Fibroblast of lung (primary cell): ENCODE measurements at regions not wholly inside any gene's neighbourhood (a gene's known extent, or its start where the extent isn't known, plus 50 kb on each side); places are given as distances from the start of the nearest gene placed in this dataset.
A peak's percentile ranks its signal among the peaks of the same experiment; 100 is the strongest.

Experiments
- DNase-seq, 2 donors: peaks; one replicate each; pipeline versions ENCODE4 v3.0.0 to v3.0.0-alpha.2; 2010; ENCODE audit warnings: low read depth in 2 of 2
- H2AFZ ChIP-seq: 2 replicates; pipeline ENCODE4 v1.5.1; 2012; ENCODE audit warnings: low read length, control low read depth, inconsistent platforms
- H3K27ac ChIP-seq: 2 replicates; pipeline ENCODE4 v1.5.1; 2011; ENCODE audit warnings: low read length, control low read depth; ENCODE audit not compliant: insufficient read depth
- H3K27me3 ChIP-seq: 2 replicates; pipeline ENCODE4 v1.5.1; 2011; ENCODE audit warnings: mild to moderate bottlenecking, low read length; ENCODE audit not compliant: control insufficient read depth, insufficient read depth
- H3K36me3 ChIP-seq: 2 replicates; pipeline ENCODE4 v1.5.1; 2011; ENCODE audit warnings: low read length; ENCODE audit not compliant: control insufficient read depth, insufficient read depth
- H3K4me1 ChIP-seq: 2 replicates; pipeline ENCODE4 v1.5.1; 2011; ENCODE audit warnings: low read length; ENCODE audit not compliant: control insufficient read depth, insufficient read depth; ENCODE audit errors: extremely low read depth
- H3K4me2 ChIP-seq: 2 replicates; pipeline ENCODE4 v1.5.1; 2011; ENCODE audit warnings: low read length, control low read depth; ENCODE audit not compliant: insufficient read depth; ENCODE audit errors: extremely low read depth
- H3K4me3 ChIP-seq, 4 experiments: fragments of 200-600 bp in 1 of 4; sonication (generic) in 1 of 4; replicated peaks in 1 of 4; 2 replicates each; pipeline ENCODE4 v1.5.1; 2011 to 2016; ENCODE audit warnings: low read length in 4 of 4, low read depth in 3 of 4, mild to moderate bottlenecking in 3 of 4, control low read depth in 2 of 4, inconsistent platforms in 1 of 4, mixed read lengths in 1 of 4; ENCODE audit not compliant: insufficient read depth in 1 of 4; ENCODE audit errors: control extremely low read depth in 1 of 4
- H3K79me2 ChIP-seq: 2 replicates; pipeline ENCODE4 v1.5.1; 2012; ENCODE audit warnings: mild to moderate bottlenecking, low read length, inconsistent platforms; ENCODE audit not compliant: control insufficient read depth, insufficient read depth
- H3K9ac ChIP-seq: 2 replicates; pipeline ENCODE4 v1.5.1; 2011; ENCODE audit warnings: mild to moderate bottlenecking, low read length, control low read depth; ENCODE audit not compliant: insufficient read depth
- H3K9me3 ChIP-seq: 2 replicates; pipeline ENCODE4 v1.5.1; 2012; ENCODE audit warnings: low read depth, low read length; ENCODE audit not compliant: control insufficient read depth, insufficient read depth
- H4K20me1 ChIP-seq: 2 replicates; pipeline ENCODE4 v1.5.1; 2011; ENCODE audit warnings: low read length; ENCODE audit not compliant: control insufficient read depth, insufficient read depth; ENCODE audit errors: extremely low read depth
- EZH2 ChIP-seq: IDR thresholded peaks from 2 replicates; pipeline ENCODE4 v1.5.1; 2012; ENCODE audit warnings: low read length, control low read depth, mild to moderate bottlenecking; ENCODE audit errors: missing control alignments
- TF ChIP-seq, protein P1 (sequence below), 2 donors: IDR thresholded peaks in 1 of 2; conservative IDR thresholded peaks in 1 of 2; 1 replicate in 1 of 2; 2 replicates in 1 of 2; pipeline ENCODE4 v1.5.1; 2011 to 2012; ENCODE audit warnings: low read length in 2 of 2, control low read depth in 1 of 2, inconsistent platforms in 1 of 2, low read depth in 1 of 2, mild to moderate bottlenecking in 1 of 2

DNA sequence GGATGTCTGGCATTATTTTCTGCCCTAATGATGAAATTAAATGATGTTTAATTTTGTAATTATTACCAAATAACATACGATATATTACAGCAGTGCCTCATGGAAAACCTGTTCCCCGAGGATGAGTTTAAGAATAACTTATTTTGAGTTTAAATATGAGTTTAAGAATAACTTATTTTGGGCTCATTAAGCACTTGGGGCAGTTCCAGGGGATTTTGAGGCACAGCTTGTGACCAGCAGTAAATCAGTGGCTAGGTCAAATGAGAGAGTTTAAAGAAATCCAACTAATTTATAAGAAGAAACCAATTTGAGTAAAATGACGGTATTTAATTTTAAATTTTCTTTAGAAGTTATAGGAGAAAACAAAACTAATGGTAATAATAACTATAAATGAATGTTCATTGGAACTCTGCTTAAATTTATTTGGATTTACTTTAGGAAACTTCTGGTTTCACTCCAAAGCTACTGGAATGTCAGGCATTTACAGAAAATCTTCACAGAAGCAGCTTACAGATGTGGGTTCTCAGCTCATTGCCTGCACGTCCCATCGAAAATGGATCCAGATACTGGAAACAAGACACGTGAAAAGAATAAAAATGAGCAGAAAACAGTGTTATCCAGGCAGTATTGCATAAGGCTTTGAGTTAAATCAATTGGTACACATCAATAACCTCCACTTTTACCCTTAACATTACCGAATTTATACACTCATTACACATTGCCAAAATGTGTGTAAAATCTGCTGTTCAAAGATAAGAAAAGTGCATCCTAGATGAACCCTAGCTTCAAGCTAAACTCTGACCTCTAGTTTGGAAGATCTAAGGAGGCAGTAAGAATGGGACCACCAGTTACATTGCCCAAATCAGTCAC is 784.5 kb upstream of the IGFBP3 start:
- Histone ChIP-seq H3K36me3 (no peaks in the 10 kb centered on the region), H3K4me1 (peaks cover 5% of the 10 kb centered on the region), H2AFZ (peak overlapping the region; percentile 29), H3K27ac (no peak overlapping the region), H3K4me2 (peak overlapping the region; percentile 66), H3K9me3 (no peaks in the 10 kb centered on the region), H3K79me2 (no peaks in the 10 kb centered on the region), H3K9ac (no peak overlapping the region), H3K27me3 (no peaks in the 10 kb centered on the region), H3K4me3 (no peak overlapping the region), H4K20me1 (no peaks in the 10 kb centered on the region)
- peak; percentile 32 to 68 for DNase-seq
- no peak for TF ChIP-seq EZH2
- TF ChIP-seq, protein P1, sequence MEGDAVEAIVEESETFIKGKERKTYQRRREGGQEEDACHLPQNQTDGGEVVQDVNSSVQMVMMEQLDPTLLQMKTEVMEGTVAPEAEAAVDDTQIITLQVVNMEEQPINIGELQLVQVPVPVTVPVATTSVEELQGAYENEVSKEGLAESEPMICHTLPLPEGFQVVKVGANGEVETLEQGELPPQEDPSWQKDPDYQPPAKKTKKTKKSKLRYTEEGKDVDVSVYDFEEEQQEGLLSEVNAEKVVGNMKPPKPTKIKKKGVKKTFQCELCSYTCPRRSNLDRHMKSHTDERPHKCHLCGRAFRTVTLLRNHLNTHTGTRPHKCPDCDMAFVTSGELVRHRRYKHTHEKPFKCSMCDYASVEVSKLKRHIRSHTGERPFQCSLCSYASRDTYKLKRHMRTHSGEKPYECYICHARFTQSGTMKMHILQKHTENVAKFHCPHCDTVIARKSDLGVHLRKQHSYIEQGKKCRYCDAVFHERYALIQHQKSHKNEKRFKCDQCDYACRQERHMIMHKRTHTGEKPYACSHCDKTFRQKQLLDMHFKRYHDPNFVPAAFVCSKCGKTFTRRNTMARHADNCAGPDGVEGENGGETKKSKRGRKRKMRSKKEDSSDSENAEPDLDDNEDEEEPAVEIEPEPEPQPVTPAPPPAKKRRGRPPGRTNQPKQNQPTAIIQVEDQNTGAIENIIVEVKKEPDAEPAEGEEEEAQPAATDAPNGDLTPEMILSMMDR (conservative IDR thresholded peaks at IDR 0.05 in 1 of 2, IDR thresholded peaks at IDR 0.05 in 1 of 2; ENCODE audit: low read depth in 1 of 2, low read length in 2 of 2): no peak

DNA sequence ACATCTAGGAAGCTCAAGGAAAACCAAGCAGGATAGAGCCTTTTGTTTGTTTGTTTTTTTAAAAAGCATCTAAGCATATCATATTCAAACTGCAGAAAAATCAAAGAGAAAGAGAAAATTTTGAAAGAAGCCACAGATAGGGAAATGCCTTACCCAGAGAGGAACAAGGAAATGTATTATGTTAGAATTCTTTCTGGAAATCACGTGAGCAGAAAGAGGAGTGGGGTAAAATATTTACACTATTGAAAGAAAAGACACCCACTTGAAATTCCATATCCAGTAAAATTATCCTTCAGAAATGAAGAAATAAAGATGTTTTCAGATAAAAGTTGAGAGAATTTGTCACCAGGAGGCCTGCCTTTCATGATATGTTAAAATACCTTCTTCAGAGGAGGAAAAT is 775.7 kb upstream of the IGFBP3 start:
- Histone ChIP-seq H3K79me2 (no peaks in the 10 kb centered on the region), H3K27ac (no peak overlapping the region), H3K4me3 (no peak overlapping the region), H3K27me3 (no peaks in the 10 kb centered on the region), H3K9me3 (no peaks in the 10 kb centered on the region), H3K4me1 (no peaks in the 10 kb centered on the region), H3K9ac (no peak overlapping the region), H3K4me2 (no peak overlapping the region), H2AFZ (no peak overlapping the region), H3K36me3 (no peaks in the 10 kb centered on the region), H4K20me1 (no peaks in the 10 kb centered on the region)
- no peak for DNase-seq
- no peak for TF ChIP-seq EZH2
- TF ChIP-seq, protein P1 (conservative IDR thresholded peaks at IDR 0.05 in 1 of 2, IDR thresholded peaks at IDR 0.05 in 1 of 2; ENCODE audit: low read depth in 1 of 2, low read length in 2 of 2): no peak

DNA sequence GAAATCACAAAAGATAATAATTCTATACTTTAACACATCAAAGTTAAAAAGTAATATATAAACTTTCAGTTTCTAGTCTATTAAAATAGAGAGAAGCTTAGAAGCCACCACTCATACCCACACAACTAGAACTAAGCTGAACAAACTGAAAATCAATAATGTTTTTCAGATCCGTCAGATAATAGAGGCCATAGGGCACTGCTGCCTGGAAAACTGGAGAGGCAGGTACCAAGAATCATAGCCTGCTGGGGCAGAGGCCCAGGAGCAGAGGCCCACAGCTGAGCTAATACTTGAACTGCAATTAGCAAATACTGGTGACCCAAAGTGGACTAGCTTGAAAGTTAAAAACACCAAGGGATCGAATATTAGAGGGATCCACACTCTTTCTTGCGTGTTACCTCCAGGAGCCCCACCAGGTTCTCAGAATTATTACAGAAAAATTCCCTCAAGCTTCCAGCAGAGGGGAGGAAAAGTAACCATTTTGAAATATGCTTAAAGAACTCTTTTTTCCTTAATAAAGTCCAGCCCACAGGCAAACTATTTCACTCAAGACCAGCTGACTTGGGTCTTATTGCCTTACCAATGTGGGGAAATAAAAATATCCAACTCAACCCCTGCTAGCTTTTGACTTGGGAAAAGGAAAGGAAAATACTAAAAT is 774.1 kb upstream of the IGFBP3 start:
- TF ChIP-seq, protein P1 (conservative IDR thresholded peaks at IDR 0.05 in 1 of 2, IDR thresholded peaks at IDR 0.05 in 1 of 2; ENCODE audit: low read depth in 1 of 2, low read length in 2 of 2): peak; percentile 10 to 13
- no peak for TF ChIP-seq EZH2
- H3K79me2 ChIP-seq: no peaks in the 10 kb centered on the region

More for the DNA sequence above, 774.1 kb upstream of the IGFBP3 start:
- H3K9ac ChIP-seq: no peak overlapping the region
- no peak overlapping the region for H3K4me2 ChIP-seq
- H2AFZ ChIP-seq: no peak overlapping the region
- H3K27me3 ChIP-seq: no peaks in the 10 kb centered on the region
- no peaks in the 10 kb centered on the region for H4K20me1 ChIP-seq
- H3K4me1 ChIP-seq: no peaks in the 10 kb centered on the region
- DNase-seq: peak in 1 of 2 donors; percentile 24
- H3K27ac ChIP-seq: no peak overlapping the region
- H3K9me3 ChIP-seq: no peaks in the 10 kb centered on the region
- no peaks in the 10 kb centered on the region for H3K36me3 ChIP-seq
- H3K4me3 ChIP-seq: no peak overlapping the region
